ENCODE measurements at regions not wholly inside any gene's neighbourhood (a gene's known extent, or its start where the extent isn't known, plus 50 kb on each side); places are given as distances from the start of the nearest gene placed in this dataset.

DNA sequence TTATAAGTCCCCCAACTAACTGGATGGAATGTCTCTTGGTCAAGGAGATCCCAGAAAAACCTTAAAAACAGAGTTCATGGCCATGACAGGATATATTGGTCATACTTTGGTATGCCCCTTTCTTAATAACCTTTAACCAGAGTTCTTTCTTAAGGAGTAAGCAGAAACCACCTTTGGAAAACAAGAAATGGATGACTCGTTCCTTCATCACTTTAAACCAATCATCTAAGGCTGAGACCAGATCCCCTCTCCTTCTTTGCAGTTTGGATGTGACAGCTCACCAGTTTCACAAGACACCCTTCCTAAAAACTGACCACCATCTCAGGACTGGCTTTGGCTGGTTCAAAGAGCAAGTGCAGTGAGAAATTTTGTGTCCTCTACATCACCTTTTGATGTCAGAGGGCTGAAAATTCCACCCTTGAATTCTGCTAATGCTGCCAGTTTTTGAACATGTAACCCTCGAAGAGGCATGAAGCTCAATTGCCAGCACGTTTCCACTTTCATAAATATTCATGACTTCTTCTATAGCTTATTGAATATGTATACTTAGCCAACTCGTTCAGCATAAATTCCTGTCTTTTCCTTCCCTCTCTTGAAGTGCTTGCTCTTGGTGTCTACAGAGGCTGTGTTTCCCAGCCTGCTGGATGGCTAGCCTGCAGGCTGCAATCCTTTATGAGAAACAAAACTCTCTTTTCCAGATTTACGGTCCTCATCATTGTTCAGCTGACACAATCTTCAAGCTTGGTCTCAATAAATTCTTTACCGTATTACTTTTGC is 1323.5 kb upstream of the TMEFF2 start:
- TF ChIP-seq CTCF (IDR thresholded peaks at IDR 0.05) (no peak), POLR2A (IDR thresholded peaks at IDR 0.05) (no peak), POLR2AphosphoS5 (IDR thresholded peaks at IDR 0.05) (no peak), EP300 (IDR thresholded peaks at IDR 0.05) (no peak)

All from suprapubic skin (tissue), 4 donors.